Cardiac fibroblast (primary cell): ENCODE measurements at regions not wholly inside any gene's neighbourhood (a gene's known extent, or its start where the extent isn't known, plus 50 kb on each side); places are given as distances from the start of the nearest gene placed in this dataset.
A peak's percentile ranks its signal among the peaks of the same experiment; 100 is the strongest.

Source experiments
- DNase-seq, 2 donors: peaks; one replicate each; pipeline versions ENCODE4 v3.0.0 to v3.0.0-alpha.2; 2010; ENCODE audit warnings: low read depth in 2 of 2
- H3K4me3 ChIP-seq, 2 donors: replicated peaks in 1 of 2; 1 replicate in 1 of 2; 2 replicates in 1 of 2; pipeline ENCODE4 v1.5.1; 2011; ENCODE audit warnings: low read depth in 2 of 2, low read length in 2 of 2, mild to moderate bottlenecking in 2 of 2, moderate library complexity in 1 of 2
- CTCF ChIP-seq: IDR thresholded peaks from one replicate; pipeline ENCODE4 v1.5.1; 2011; ENCODE audit warnings: low read depth, mild to moderate bottlenecking, low read length, inconsistent platforms

DNA sequence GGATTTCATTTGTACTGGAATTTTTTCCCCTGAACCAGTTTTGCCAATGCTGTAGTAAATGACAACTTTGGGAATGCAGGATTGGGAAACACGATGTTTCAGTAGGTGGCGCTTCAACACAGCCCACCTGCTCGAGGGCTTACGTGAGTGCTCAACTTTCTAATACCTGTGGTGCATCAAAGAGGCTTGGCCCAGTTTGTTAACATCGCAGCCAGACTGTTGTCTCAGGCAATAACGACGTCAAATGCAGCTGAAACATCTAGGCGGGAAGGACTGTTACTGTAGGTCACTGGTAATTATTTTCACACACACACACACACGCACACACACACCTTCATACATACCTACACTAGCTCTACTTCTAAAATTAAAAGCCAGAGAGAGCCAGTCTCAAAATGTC lies 815.5 kb upstream of the SLC35B3 start:
- peak; percentile 47 for TF ChIP-seq CTCF
- H3K4me3 ChIP-seq, result no peak overlapping the region
- peak; percentile 40 to 71 for DNase-seq

- DNase-seq, result no peak
- TF ChIP-seq CTCF, result no peak
- no peak overlapping the region for H3K4me3 ChIP-seq
Measured at GRCh38 chr6:9248133-9248532, 812.8 kb upstream of the SLC35B3 start.

DNA sequence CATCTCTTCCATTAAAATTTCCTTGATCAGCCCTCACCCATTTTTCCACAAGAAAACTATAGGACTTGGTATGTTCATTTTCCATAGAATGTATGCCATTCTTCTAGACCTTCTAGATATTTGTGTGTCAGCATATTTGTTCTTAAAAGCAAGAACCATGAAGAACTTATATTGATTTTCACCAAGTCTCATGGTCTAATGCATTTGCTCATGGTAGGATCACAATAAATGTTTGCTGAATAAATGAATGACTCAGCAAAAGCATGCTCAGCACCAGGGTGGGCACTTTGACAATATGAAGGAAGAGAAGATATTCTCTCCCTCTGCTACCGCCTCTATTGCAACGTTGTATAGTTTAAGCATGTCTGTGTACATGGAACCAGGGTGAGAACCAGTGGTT lies 805.5 kb upstream of the SLC35B3 start:
- DNase-seq, result no peak
- H3K4me3 ChIP-seq, result no peak overlapping the region
- no peak for TF ChIP-seq CTCF

DNA sequence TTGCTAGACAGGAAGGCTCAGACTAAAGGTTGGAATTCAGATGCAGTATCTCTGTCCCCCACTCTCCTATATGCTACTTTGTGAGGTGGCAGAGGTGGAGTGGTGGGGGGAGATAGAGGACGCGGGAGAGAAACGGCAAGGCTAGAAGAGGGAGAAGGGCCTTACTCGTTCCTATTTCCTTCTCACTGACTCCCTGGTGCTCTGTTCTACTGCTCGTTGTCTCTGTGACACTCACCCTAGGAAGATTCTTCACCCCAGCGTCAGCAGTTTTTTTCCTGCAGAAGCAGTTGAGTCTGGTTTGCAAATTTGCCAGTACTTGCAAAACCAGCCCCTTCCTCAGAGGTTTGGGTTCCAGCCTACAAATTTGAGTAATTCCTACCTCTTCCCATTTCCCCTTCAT lies 801.1 kb upstream of the SLC35B3 start:
- TF ChIP-seq CTCF, result no peak
- DNase-seq, result no peak
- no peak overlapping the region for H3K4me3 ChIP-seq

DNA sequence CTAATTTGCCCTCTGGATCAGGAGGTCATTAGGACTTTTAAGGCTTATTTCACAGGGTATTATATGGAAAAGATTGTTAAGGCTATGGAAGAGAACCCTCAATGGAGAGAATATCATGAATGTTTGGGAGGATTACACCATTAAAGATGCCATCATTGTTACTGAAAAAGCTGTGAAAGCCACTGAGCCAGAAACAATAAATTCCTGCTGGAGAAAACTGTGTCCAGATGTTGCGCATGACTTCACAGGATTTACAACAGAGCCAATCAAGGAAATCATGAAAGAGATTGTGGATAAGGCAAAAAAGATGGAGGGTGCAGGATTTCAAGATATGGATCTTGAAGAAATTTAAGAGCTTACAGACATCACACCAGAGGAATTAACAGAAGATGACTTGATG lies 798.3 kb upstream of the SLC35B3 start:
- TF ChIP-seq CTCF, result no peak
- DNase-seq, result no peak
- no peak overlapping the region for H3K4me3 ChIP-seq

GRCh38 chr6:9233226-9233625 lies 797.9 kb upstream of the SLC35B3 start:
- no peak overlapping the region for H3K4me3 ChIP-seq
- no peak for TF ChIP-seq CTCF
- no peak for DNase-seq

- H3K4me3 ChIP-seq, result no peak overlapping the region
- peak in 1 of 2 donors; percentile 7 for DNase-seq
- TF ChIP-seq CTCF, result no peak
Measured at GRCh38 chr6:9225441-9225871, 790.1 kb upstream of the SLC35B3 start.
